ENCODE measurements at regions not wholly inside any gene's neighbourhood (a gene's known extent, or its start where the extent isn't known, plus 50 kb on each side); places are given as distances from the start of the nearest gene placed in this dataset.

- H3F3A ChIP-seq (ENCODE audit: insufficient read depth, low read length), result no peaks in the 10 kb centered on the region
- no peaks in the 10 kb centered on the region for H3K9me3 ChIP-seq (ENCODE audit: low read length)
- H3K9me2 ChIP-seq (ENCODE audit: low read depth, low read length), result no peaks in the 10 kb centered on the region
- no peak for TF ChIP-seq EZH2 (IDR thresholded peaks at IDR 0.05; ENCODE audit: borderline replicate concordance, low read length)
- TF ChIP-seq, protein P1, sequence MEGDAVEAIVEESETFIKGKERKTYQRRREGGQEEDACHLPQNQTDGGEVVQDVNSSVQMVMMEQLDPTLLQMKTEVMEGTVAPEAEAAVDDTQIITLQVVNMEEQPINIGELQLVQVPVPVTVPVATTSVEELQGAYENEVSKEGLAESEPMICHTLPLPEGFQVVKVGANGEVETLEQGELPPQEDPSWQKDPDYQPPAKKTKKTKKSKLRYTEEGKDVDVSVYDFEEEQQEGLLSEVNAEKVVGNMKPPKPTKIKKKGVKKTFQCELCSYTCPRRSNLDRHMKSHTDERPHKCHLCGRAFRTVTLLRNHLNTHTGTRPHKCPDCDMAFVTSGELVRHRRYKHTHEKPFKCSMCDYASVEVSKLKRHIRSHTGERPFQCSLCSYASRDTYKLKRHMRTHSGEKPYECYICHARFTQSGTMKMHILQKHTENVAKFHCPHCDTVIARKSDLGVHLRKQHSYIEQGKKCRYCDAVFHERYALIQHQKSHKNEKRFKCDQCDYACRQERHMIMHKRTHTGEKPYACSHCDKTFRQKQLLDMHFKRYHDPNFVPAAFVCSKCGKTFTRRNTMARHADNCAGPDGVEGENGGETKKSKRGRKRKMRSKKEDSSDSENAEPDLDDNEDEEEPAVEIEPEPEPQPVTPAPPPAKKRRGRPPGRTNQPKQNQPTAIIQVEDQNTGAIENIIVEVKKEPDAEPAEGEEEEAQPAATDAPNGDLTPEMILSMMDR (IDR thresholded peaks at IDR 0.05; ENCODE audit: low read length), result no peak
- no peak overlapping the region for H3K4me3 ChIP-seq (ENCODE audit: low read depth, low read length, poor library complexity, severe bottlenecking)
- no peaks in the 10 kb centered on the region for H4K20me1 ChIP-seq (ENCODE audit: insufficient read depth, low read length)
- H3K36me3 ChIP-seq (ENCODE audit: insufficient read depth, low read length), result no peaks in the 10 kb centered on the region
- no peak overlapping the region for H3K9ac ChIP-seq (ENCODE audit: low read length)
- no peaks in the 10 kb centered on the region for H3K27me3 ChIP-seq (ENCODE audit: insufficient read depth, low read length)
- no peak overlapping the region for H3K27ac ChIP-seq (ENCODE audit: low read depth, low read length, poor library complexity, severe bottlenecking)
- H3K4me2 ChIP-seq (ENCODE audit: low read length), result no peak overlapping the region
- no peaks in the 10 kb centered on the region for H3K4me1 ChIP-seq (ENCODE audit: insufficient read depth, low read length, severe bottlenecking)
- H3K79me2 ChIP-seq (ENCODE audit: insufficient read depth, low read length), result no peaks in the 10 kb centered on the region
- H2AFZ ChIP-seq (ENCODE audit: low read length), result no peak overlapping the region
Observed at GRCh38 chr11:116577956-116578355, 194.8 kb downstream of the BUD13 start.

- Histone ChIP-seq H3K4me1 (ENCODE audit: insufficient read depth, low read length, severe bottlenecking) (no peaks in the 10 kb centered on the region), H3K79me2 (ENCODE audit: insufficient read depth, low read length) (no peaks in the 10 kb centered on the region), H3K9me3 (ENCODE audit: low read length) (no peaks in the 10 kb centered on the region), H3K36me3 (ENCODE audit: insufficient read depth, low read length) (no peaks in the 10 kb centered on the region), H3K27me3 (ENCODE audit: insufficient read depth, low read length) (no peaks in the 10 kb centered on the region), H2AFZ (ENCODE audit: low read length) (no peak overlapping the region), H3F3A (ENCODE audit: insufficient read depth, low read length) (no peaks in the 10 kb centered on the region), H3K4me3 (ENCODE audit: low read depth, low read length, poor library complexity, severe bottlenecking) (no peak overlapping the region), H3K4me2 (ENCODE audit: low read length) (no peak overlapping the region), H3K9me2 (ENCODE audit: low read depth, low read length) (no peaks in the 10 kb centered on the region), H3K9ac (ENCODE audit: low read length) (no peak overlapping the region), H3K27ac (ENCODE audit: low read depth, low read length, poor library complexity, severe bottlenecking) (no peak overlapping the region), H4K20me1 (ENCODE audit: insufficient read depth, low read length) (no peaks in the 10 kb centered on the region)
- TF ChIP-seq, protein P1 (IDR thresholded peaks at IDR 0.05; ENCODE audit: low read length), result no peak
- no peak for TF ChIP-seq EZH2 (IDR thresholded peaks at IDR 0.05; ENCODE audit: borderline replicate concordance, low read length)
Observed at GRCh38 chr11:116577273-116577672, 195.5 kb downstream of the BUD13 start.

GRCh38 chr11:116576526-116576925 lies 196.3 kb downstream of the BUD13 start:
- H3K79me2 ChIP-seq (ENCODE audit: insufficient read depth, low read length), result no peaks in the 10 kb centered on the region
- no peak overlapping the region for H3K4me2 ChIP-seq (ENCODE audit: low read length)
- no peaks in the 10 kb centered on the region for H3K27me3 ChIP-seq (ENCODE audit: insufficient read depth, low read length)
- no peaks in the 10 kb centered on the region for H3K4me1 ChIP-seq (ENCODE audit: insufficient read depth, low read length, severe bottlenecking)
- H3F3A ChIP-seq (ENCODE audit: insufficient read depth, low read length), result no peaks in the 10 kb centered on the region
- no peak for TF ChIP-seq EZH2 (IDR thresholded peaks at IDR 0.05; ENCODE audit: borderline replicate concordance, low read length)
- TF ChIP-seq, protein P1 (IDR thresholded peaks at IDR 0.05; ENCODE audit: low read length), result no peak
- no peak overlapping the region for H3K4me3 ChIP-seq (ENCODE audit: low read depth, low read length, poor library complexity, severe bottlenecking)
- no peak overlapping the region for H3K9ac ChIP-seq (ENCODE audit: low read length)
- no peaks in the 10 kb centered on the region for H3K9me3 ChIP-seq (ENCODE audit: low read length)
- no peak overlapping the region for H2AFZ ChIP-seq (ENCODE audit: low read length)
- no peaks in the 10 kb centered on the region for H4K20me1 ChIP-seq (ENCODE audit: insufficient read depth, low read length)
- H3K36me3 ChIP-seq (ENCODE audit: insufficient read depth, low read length), result no peaks in the 10 kb centered on the region
- no peak overlapping the region for H3K27ac ChIP-seq (ENCODE audit: low read depth, low read length, poor library complexity, severe bottlenecking)
- H3K9me2 ChIP-seq (ENCODE audit: low read depth, low read length), result no peaks in the 10 kb centered on the region

Data from OCI-LY1 (cell line).